CD4-positive, CD25-positive, alpha-beta regulatory T cell (primary cell): ENCODE measurements at regions not wholly inside any gene's neighbourhood (a gene's known extent, or its start where the extent isn't known, plus 50 kb on each side); places are given as distances from the start of the nearest gene placed in this dataset.
A peak's percentile ranks its signal among the peaks of the same experiment; 100 is the strongest.

Experiments
- ATAC-seq, 2 donors: fragments of 150-1000 bp; cut with Tn5 transposase; one replicate each; pipeline ENCODE4 v1.10.0; 2021; ENCODE audit warnings: low read depth in 2 of 2, moderate number of reproducible peaks in 2 of 2, moderate library complexity in 1 of 2
- DNase-seq, 3 donors: peaks; one replicate each; pipeline versions ENCODE4 v3.0.0 to v3.0.0-alpha.2; 2012 to 2022; ENCODE audit warnings: mixed read lengths in 1 of 3
- H3K27ac ChIP-seq: one replicate; pipeline ENCODE4 v1.7.0; 2013; ENCODE audit warnings: mild to moderate bottlenecking, low read length; ENCODE audit not compliant: insufficient read depth, poor library complexity, severe bottlenecking
- H3K27me3 ChIP-seq: one replicate; pipeline ENCODE4 v1.7.0; 2013; ENCODE audit warnings: low read length; ENCODE audit not compliant: control insufficient read depth, insufficient read depth
- H3K36me3 ChIP-seq: one replicate; pipeline ENCODE4 v1.7.0; 2013; ENCODE audit warnings: mild to moderate bottlenecking, low read length, moderate library complexity; ENCODE audit not compliant: control insufficient read depth, insufficient read depth
- H3K4me1 ChIP-seq: 2 replicates; pipeline ENCODE4 v1.7.0; 2013; ENCODE audit warnings: mild to moderate bottlenecking, low read length; ENCODE audit not compliant: insufficient read depth, control insufficient read depth, poor library complexity, severe bottlenecking
- H3K4me3 ChIP-seq: one replicate; pipeline ENCODE4 v1.7.0; 2013; ENCODE audit warnings: low read depth, mild to moderate bottlenecking, low read length, moderate library complexity
- H3K9me3 ChIP-seq, 2 experiments: 1 replicate in 1 of 2; 2 replicates in 1 of 2; pipeline ENCODE4 v1.7.0; 2013; ENCODE audit warnings: low read length in 2 of 2, mild to moderate bottlenecking in 1 of 2, moderate library complexity in 1 of 2; ENCODE audit not compliant: control insufficient read depth in 2 of 2
- H3K27ac Mint-ChIP-seq, 3 donors: one replicate each; pipeline ENCODE4 v1.8.0; 2020 to 2022; ENCODE audit warnings: mild to moderate bottlenecking in 3 of 3, mixed read lengths in 3 of 3, moderate library complexity in 2 of 3
- H3K27me3 Mint-ChIP-seq: one replicate; pipeline ENCODE4 v1.8.0; 2022; ENCODE audit warnings: mild to moderate bottlenecking, mixed read lengths
- H3K36me3 Mint-ChIP-seq: one replicate; pipeline ENCODE4 v1.8.0; 2020; ENCODE audit warnings: mixed read lengths
- H3K4me1 Mint-ChIP-seq, 4 donors: one replicate each; pipeline ENCODE4 v1.8.0; 2020 to 2022; ENCODE audit warnings: mixed read lengths in 4 of 4, mild to moderate bottlenecking in 1 of 4
- H3K4me3 Mint-ChIP-seq, 4 donors: one replicate each; pipeline ENCODE4 v1.8.0; 2020 to 2022; ENCODE audit warnings: mild to moderate bottlenecking in 4 of 4, mixed read lengths in 4 of 4, moderate library complexity in 3 of 4
- H3K9me3 Mint-ChIP-seq, 7 donors: one replicate each; pipeline ENCODE4 v1.8.0; 2020 to 2022; ENCODE audit warnings: mixed read lengths in 7 of 7, mild to moderate bottlenecking in 3 of 7, moderate library complexity in 2 of 7

DNA sequence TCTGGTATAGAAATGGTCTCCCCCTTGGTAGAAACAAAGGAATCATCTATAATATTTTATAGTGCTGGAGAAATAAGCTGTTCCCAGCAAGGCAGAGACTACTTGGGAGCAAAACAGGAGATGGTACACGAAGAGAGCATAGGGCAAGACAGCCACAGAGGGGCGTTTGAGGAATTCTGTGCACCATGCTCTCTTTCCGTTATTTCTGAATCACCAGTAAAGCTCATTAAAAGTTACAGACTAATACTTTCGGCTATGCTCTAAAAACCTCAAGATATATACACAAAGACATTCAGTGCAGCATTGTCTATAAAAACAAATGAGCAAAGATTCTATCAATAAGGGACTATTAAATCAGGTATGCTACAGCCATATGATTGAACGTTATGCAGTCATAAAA lies 68.5 kb upstream of the FHIP2A start:
- Mint-ChIP-seq H3K4me1 (peaks cover 0 to 7% (median under 1%) of the 10 kb centered on the region in 4 donors), H3K27ac (no peak overlapping the region), H3K4me3 (no peak overlapping the region), H3K36me3 (peaks cover 3% of the 10 kb centered on the region), H3K9me3 (peaks cover 0 to 2% (median 0%) of the 10 kb centered on the region in 7 donors), H3K27me3 (no peaks in the 10 kb centered on the region)
- Histone ChIP-seq H3K36me3 (no peaks in the 10 kb centered on the region), H3K4me1 (no peaks in the 10 kb centered on the region), H3K27me3 (no peaks in the 10 kb centered on the region), H3K9me3 (no peaks in the 10 kb centered on the region), H3K27ac (no peak overlapping the region), H3K4me3 (no peak overlapping the region)
- no peak for DNase-seq
- no peak for ATAC-seq

DNA sequence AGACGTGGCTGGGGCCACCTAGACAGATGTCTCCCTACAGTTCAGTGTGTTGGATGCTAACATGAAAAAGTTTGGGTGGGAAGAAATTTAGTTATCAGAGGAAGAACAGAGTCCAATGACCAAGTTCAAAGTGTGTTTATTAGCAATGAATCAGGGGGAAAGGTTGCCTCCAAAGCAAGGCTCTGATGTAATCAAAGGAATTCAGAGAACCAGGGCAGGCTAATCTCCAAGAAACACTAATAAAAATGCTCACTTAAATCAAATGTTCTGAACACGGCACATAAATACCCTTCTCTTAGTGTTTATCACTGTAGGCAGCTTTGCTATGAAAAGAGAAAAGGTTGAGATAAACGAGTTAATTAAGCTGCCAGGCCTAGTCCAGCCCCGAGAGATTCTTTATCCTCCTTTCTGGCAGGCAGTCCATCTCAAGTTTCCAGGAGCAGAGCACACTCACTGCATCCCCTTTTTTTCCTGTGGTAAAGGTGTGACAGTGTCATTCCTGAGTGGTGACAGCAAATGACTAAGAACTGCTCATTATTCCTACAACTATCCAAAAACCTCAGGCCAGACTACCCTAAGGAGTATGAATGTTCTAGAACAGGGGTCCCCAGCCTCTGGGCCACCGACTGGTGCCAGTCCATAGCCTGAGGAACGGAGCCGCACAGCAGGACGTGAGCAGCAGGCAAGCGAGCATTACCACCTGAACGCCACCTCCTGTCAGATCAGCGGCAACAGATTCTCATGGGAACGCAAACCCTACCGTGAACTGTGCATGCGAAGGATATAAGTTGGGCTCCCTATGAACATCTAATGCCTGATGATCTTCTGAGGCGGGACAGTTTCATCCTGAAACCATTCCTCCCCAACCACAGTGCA lies 66.9 kb upstream of the FHIP2A start:
- no peaks in the 10 kb centered on the region for H3K36me3 ChIP-seq
- H3K4me3 Mint-ChIP-seq: no peak overlapping the region
- H3K4me1 ChIP-seq: no peaks in the 10 kb centered on the region
- H3K4me3 ChIP-seq: no peak overlapping the region
- DNase-seq: no peak
- no peak overlapping the region for H3K27ac Mint-ChIP-seq
- H3K9me3 Mint-ChIP-seq: peaks cover 0 to 2% (median 0%) of the 10 kb centered on the region in 7 donors
- H3K27ac ChIP-seq: no peak overlapping the region
- H3K27me3 ChIP-seq: no peaks in the 10 kb centered on the region
- H3K4me1 Mint-ChIP-seq: peaks cover 0 to 7% (median under 1%) of the 10 kb centered on the region in 4 donors
- no peak for ATAC-seq
- H3K36me3 Mint-ChIP-seq: peaks cover 3% of the 10 kb centered on the region
- H3K27me3 Mint-ChIP-seq: no peaks in the 10 kb centered on the region
- H3K9me3 ChIP-seq: no peaks in the 10 kb centered on the region

- Mint-ChIP-seq H3K9me3 (peaks cover 0 to 2% (median 0%) of the 10 kb centered on the region in 7 donors), H3K27ac (no peak overlapping the region), H3K36me3 (peaks cover 3% of the 10 kb centered on the region), H3K4me1 (peaks cover 0 to 3% (median under 1%) of the 10 kb centered on the region in 4 donors), H3K4me3 (no peak overlapping the region), H3K27me3 (no peaks in the 10 kb centered on the region)
- H3K27ac ChIP-seq: no peak overlapping the region
- ATAC-seq (no peak), DNase-seq (no peak)
- no peaks in the 10 kb centered on the region for H3K4me1 ChIP-seq
- no peaks in the 10 kb centered on the region for H3K9me3 ChIP-seq
- H3K4me3 ChIP-seq: no peak overlapping the region
- H3K36me3 ChIP-seq: no peaks in the 10 kb centered on the region
- no peaks in the 10 kb centered on the region for H3K27me3 ChIP-seq
Observed at GRCh38 chr10:114755537-114755936, 66.0 kb upstream of the FHIP2A start.

DNA sequence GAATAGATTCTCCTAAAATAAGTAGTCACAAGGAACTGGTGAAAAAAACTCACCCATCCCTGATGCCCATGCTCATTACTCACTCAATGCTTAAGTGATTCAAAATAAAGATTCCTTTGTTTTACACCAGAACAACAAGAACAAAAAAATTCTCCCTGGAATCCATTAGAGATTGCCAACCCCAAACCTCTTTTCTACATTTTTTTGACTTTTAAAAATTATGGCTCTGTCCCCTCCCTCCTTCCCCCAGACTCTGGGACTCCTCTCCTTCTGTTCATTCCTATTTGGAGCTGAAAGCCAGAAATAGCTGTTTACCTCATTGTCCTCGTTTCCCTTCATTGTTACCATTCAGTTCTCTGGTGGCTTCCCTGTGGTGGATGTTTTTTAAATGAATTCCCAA lies 63.2 kb upstream of the FHIP2A start:
- Histone ChIP-seq H3K9me3 (no peaks in the 10 kb centered on the region), H3K4me1 (no peaks in the 10 kb centered on the region), H3K27ac (no peak overlapping the region), H3K27me3 (no peaks in the 10 kb centered on the region), H3K36me3 (no peaks in the 10 kb centered on the region), H3K4me3 (no peak overlapping the region)
- H3K4me3 Mint-ChIP-seq: no peak overlapping the region
- H3K27me3 Mint-ChIP-seq: no peaks in the 10 kb centered on the region
- no peak overlapping the region for H3K27ac Mint-ChIP-seq
- no peaks in the 10 kb centered on the region for H3K9me3 Mint-ChIP-seq
- H3K4me1 Mint-ChIP-seq: peaks cover 0 to 3% (median under 1%) of the 10 kb centered on the region in 4 donors
- ATAC-seq (no peak), DNase-seq (no peak)
- H3K36me3 Mint-ChIP-seq: no peaks in the 10 kb centered on the region

- DNase-seq (no peak), ATAC-seq (no peak)
- Histone ChIP-seq H3K27ac (no peak overlapping the region), H3K4me1 (no peaks in the 10 kb centered on the region), H3K27me3 (peaks cover 4% of the 10 kb centered on the region), H3K36me3 (no peaks in the 10 kb centered on the region), H3K9me3 (no peaks in the 10 kb centered on the region), H3K4me3 (no peak overlapping the region)
- Mint-ChIP-seq H3K9me3 (no peaks in the 10 kb centered on the region), H3K36me3 (no peaks in the 10 kb centered on the region), H3K27me3 (peaks cover 4% of the 10 kb centered on the region), H3K4me1 (peaks cover 0 to 4% (median 1%) of the 10 kb centered on the region in 4 donors), H3K27ac (no peak overlapping the region), H3K4me3 (no peak overlapping the region)
Observed at GRCh38 chr10:114761205-114762193, 60.1 kb upstream of the FHIP2A start.

- H3K27ac ChIP-seq: no peak overlapping the region
- no peak for ATAC-seq
- no peaks in the 10 kb centered on the region for H3K36me3 ChIP-seq
- no peaks in the 10 kb centered on the region for H3K9me3 ChIP-seq
- Mint-ChIP-seq H3K4me1 (peaks cover 4 to 15% (median 9%) of the 10 kb centered on the region in 4 donors), H3K4me3 (no peak overlapping the region), H3K27ac (no peak overlapping the region), H3K9me3 (peaks cover 0 to 1% (median 0%) of the 10 kb centered on the region in 7 donors), H3K36me3 (no peaks in the 10 kb centered on the region), H3K27me3 (peaks cover 8% of the 10 kb centered on the region)
- peaks cover 10% of the 10 kb centered on the region for H3K4me1 ChIP-seq
- H3K27me3 ChIP-seq: peaks cover 7% of the 10 kb centered on the region
- DNase-seq: no peak
- H3K4me3 ChIP-seq: no peak overlapping the region
Observed at GRCh38 chr10:114762811-114763210, 58.8 kb upstream of the FHIP2A start.

GRCh38 chr10:114764656-114765055 lies 56.9 kb upstream of the FHIP2A start:
- peak overlapping the region in 2 of 4 donors; percentile 32 to 69 for H3K4me3 Mint-ChIP-seq
- Histone ChIP-seq H3K4me1 (peaks cover 14% of the 10 kb centered on the region), H3K27ac (no peak overlapping the region)

More at GRCh38 chr10:114764656-114765055, 56.9 kb upstream of the FHIP2A start:
- ATAC-seq: no peak
- no peaks in the 10 kb centered on the region for H3K36me3 ChIP-seq
- H3K27me3 Mint-ChIP-seq: peaks cover 13% of the 10 kb centered on the region
- no peak for DNase-seq
- peaks cover 5 to 25% (median 13%) of the 10 kb centered on the region in 4 donors for H3K4me1 Mint-ChIP-seq
- H3K27ac Mint-ChIP-seq: no peak overlapping the region
- H3K27me3 ChIP-seq: peaks cover 7% of the 10 kb centered on the region
- H3K9me3 Mint-ChIP-seq: peaks cover 0 to 1% (median 0%) of the 10 kb centered on the region in 7 donors
- H3K9me3 ChIP-seq: no peaks in the 10 kb centered on the region
- H3K36me3 Mint-ChIP-seq: no peaks in the 10 kb centered on the region
- no peak overlapping the region for H3K4me3 ChIP-seq
